ENCODE measurements at regions not wholly inside any gene's neighbourhood (a gene's known extent, or its start where the extent isn't known, plus 50 kb on each side); places are given as distances from the start of the nearest gene placed in this dataset.

DNA sequence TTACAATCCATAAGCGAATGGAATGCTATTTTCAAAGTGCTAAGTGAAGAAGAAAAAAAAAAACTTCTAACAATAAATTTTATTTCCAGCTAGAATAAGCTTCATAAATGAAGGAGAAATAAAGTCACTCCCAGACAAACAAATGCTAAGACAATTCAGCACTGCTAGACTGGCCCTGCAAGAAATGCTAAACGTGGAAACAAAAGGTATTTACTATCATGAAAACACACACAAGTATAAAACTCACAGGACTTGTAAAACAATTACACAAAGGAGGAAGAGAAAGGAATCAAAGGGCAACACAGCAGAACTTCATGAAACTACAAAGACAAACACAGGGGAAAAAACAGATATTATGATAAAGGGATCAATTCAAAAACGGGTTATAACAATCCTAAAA, 85.8 kb upstream of the NELL2 start:
- Histone ChIP-seq H3K4me2 (ENCODE audit: low read length, poor library complexity, severe bottlenecking) (no peak overlapping the region), H3K79me1 (replicated peaks; ENCODE audit: low read length, poor library complexity, severe bottlenecking) (no peaks in the 10 kb centered on the region), H2AK5ac (ENCODE audit: low read length, severe bottlenecking) (no peak overlapping the region), H3K9me3 (ENCODE audit: control insufficient read depth, low read length) (peaks cover 3% of the 10 kb centered on the region), H3K27me3 (ENCODE audit: control insufficient read depth in 1 of 2, insufficient read depth in 1 of 2, low read length in 2 of 2) (no peaks in the 10 kb centered on the region), H3K4me3 (ENCODE audit: insufficient read depth in 1 of 2, low read depth in 1 of 2, low read length in 2 of 2) (no peak overlapping the region), H4K91ac (ENCODE audit: low read length) (no peak overlapping the region), H2BK15ac (ENCODE audit: low read depth, poor library complexity, severe bottlenecking) (no peak overlapping the region), H2BK120ac (ENCODE audit: low read depth, low read length) (no peak overlapping the region), H2BK12ac (ENCODE audit: low read length in 2 of 2) (no peak overlapping the region), H3K14ac (ENCODE audit: low read length in 2 of 2) (no peak overlapping the region), H3K23ac (ENCODE audit: low read length in 2 of 2) (no peak overlapping the region), H3K4me1 (ENCODE audit: control insufficient read depth, insufficient read depth, low read depth, low read length) (no peaks in the 10 kb centered on the region), H2AFZ (ENCODE audit: low read depth, low read length) (no peak overlapping the region), H3K18ac (ENCODE audit: low read depth in 1 of 2, low read length in 2 of 2) (no peak overlapping the region), H3K4ac (ENCODE audit: low read depth in 1 of 2, low read length in 2 of 2) (no peak overlapping the region), H3K27ac (ENCODE audit: low read length, poor library complexity, severe bottlenecking) (no peak overlapping the region), H3K36me3 (ENCODE audit: control insufficient read depth in 1 of 2, insufficient read depth in 2 of 2, low read depth in 1 of 2, low read length in 2 of 2) (no peaks in the 10 kb centered on the region), H4K8ac (ENCODE audit: low read length) (no peak overlapping the region), H2BK5ac (ENCODE audit: low read depth, low read length, poor library complexity, severe bottlenecking) (no peak overlapping the region), H3K9ac (ENCODE audit: low read length) (no peak overlapping the region)
- 33% methylated on average over 1 of the region's 3 CpGs for WGBS
- no peak for DNase-seq

DNA sequence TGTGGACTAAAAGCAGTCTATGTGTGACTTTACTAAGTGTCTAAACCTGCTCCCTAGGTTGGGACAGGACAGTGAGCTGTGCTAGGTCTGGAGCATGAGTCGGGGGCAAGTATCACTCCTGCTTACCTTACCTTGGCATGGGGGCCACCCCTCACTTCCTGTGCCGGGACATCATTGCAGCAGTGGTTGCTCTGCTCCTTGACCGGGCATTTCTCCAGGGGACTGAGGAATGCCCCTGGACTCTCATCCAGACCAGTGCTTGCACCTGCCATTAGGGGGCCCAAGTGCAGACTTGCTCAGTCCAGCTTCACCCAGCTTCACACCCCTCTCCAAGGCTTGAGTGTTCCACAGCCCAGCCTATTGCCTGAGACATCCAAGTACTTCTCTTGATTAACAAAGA, 84.7 kb upstream of the NELL2 start:
- H2AFZ ChIP-seq (ENCODE audit: low read depth, low read length): no peak overlapping the region
- H3K4me3 ChIP-seq (ENCODE audit: insufficient read depth in 1 of 2, low read depth in 1 of 2, low read length in 2 of 2): no peak overlapping the region
- no peak overlapping the region for H3K9ac ChIP-seq (ENCODE audit: low read length)

DNA sequence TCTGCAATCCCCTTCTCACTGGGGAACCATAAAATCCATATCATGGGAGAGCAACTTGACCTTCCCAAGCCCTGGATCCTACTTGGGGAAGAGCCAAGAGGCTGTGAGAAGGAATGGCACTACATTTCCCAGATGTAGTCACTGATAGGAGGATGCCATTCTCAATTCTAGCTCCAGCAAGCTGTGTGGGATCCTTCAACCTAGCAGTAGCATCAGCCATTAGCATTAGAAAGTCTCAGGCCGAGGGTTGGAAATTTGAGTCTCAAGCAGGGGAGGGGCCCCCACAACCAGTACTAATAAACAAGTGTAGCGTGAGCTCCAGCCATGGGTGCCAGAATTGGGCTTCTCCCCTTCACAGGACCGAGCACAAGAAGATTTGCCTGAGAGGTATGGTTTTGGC, 84.3 kb upstream of the NELL2 start:
- no peak overlapping the region for H3K27ac ChIP-seq (ENCODE audit: low read length, poor library complexity, severe bottlenecking)
- no peak overlapping the region for H3K14ac ChIP-seq (ENCODE audit: low read length in 2 of 2)
- 70% methylated on average over 3 of the region's 3 CpGs for WGBS
- no peak overlapping the region for H3K18ac ChIP-seq (ENCODE audit: low read depth in 1 of 2, low read length in 2 of 2)
- H2BK15ac ChIP-seq (ENCODE audit: low read depth, poor library complexity, severe bottlenecking): no peak overlapping the region
- H2BK5ac ChIP-seq (ENCODE audit: low read depth, low read length, poor library complexity, severe bottlenecking): no peak overlapping the region
- no peak overlapping the region for H2AFZ ChIP-seq (ENCODE audit: low read depth, low read length)
- no peak overlapping the region for H4K91ac ChIP-seq (ENCODE audit: low read length)
- H4K8ac ChIP-seq (ENCODE audit: low read length): no peak overlapping the region
- no peak overlapping the region for H3K4me2 ChIP-seq (ENCODE audit: low read length, poor library complexity, severe bottlenecking)
- no peaks in the 10 kb centered on the region for H3K27me3 ChIP-seq (ENCODE audit: control insufficient read depth in 1 of 2, insufficient read depth in 1 of 2, low read length in 2 of 2)
- no peaks in the 10 kb centered on the region for H3K79me1 ChIP-seq (replicated peaks; ENCODE audit: low read length, poor library complexity, severe bottlenecking)
- no peak overlapping the region for H3K4me3 ChIP-seq (ENCODE audit: insufficient read depth in 1 of 2, low read depth in 1 of 2, low read length in 2 of 2)
- DNase-seq: no peak
- peaks cover 3% of the 10 kb centered on the region for H3K9me3 ChIP-seq (ENCODE audit: control insufficient read depth, low read length)
- H3K4me1 ChIP-seq (ENCODE audit: control insufficient read depth, insufficient read depth, low read depth, low read length): no peaks in the 10 kb centered on the region
- H2BK120ac ChIP-seq (ENCODE audit: low read depth, low read length): no peak overlapping the region
- no peak overlapping the region for H3K4ac ChIP-seq (ENCODE audit: low read depth in 1 of 2, low read length in 2 of 2)
- H2AK5ac ChIP-seq (ENCODE audit: low read length, severe bottlenecking): no peak overlapping the region
- no peak overlapping the region for H3K9ac ChIP-seq (ENCODE audit: low read length)
- H3K36me3 ChIP-seq (ENCODE audit: control insufficient read depth in 1 of 2, insufficient read depth in 2 of 2, low read depth in 1 of 2, low read length in 2 of 2): no peaks in the 10 kb centered on the region
- no peak overlapping the region for H2BK12ac ChIP-seq (ENCODE audit: low read length in 2 of 2)
- H3K23ac ChIP-seq (ENCODE audit: low read length in 2 of 2): no peak overlapping the region

More for the DNA sequence above, 84.7 kb upstream of the NELL2 start:
- Histone ChIP-seq H2BK120ac (ENCODE audit: low read depth, low read length) (no peak overlapping the region), H2BK5ac (ENCODE audit: low read depth, low read length, poor library complexity, severe bottlenecking) (no peak overlapping the region), H3K4me1 (ENCODE audit: control insufficient read depth, insufficient read depth, low read depth, low read length) (no peaks in the 10 kb centered on the region), H3K4ac (ENCODE audit: low read depth in 1 of 2, low read length in 2 of 2) (no peak overlapping the region), H3K23ac (ENCODE audit: low read length in 2 of 2) (no peak overlapping the region), H3K14ac (ENCODE audit: low read length in 2 of 2) (no peak overlapping the region), H3K9me3 (ENCODE audit: control insufficient read depth, low read length) (peaks cover 3% of the 10 kb centered on the region), H3K18ac (ENCODE audit: low read depth in 1 of 2, low read length in 2 of 2) (no peak overlapping the region), H2BK15ac (ENCODE audit: low read depth, poor library complexity, severe bottlenecking) (no peak overlapping the region), H4K8ac (ENCODE audit: low read length) (no peak overlapping the region), H3K4me2 (ENCODE audit: low read length, poor library complexity, severe bottlenecking) (no peak overlapping the region), H3K27me3 (ENCODE audit: control insufficient read depth in 1 of 2, insufficient read depth in 1 of 2, low read length in 2 of 2) (no peaks in the 10 kb centered on the region), H3K79me1 (replicated peaks; ENCODE audit: low read length, poor library complexity, severe bottlenecking) (no peaks in the 10 kb centered on the region), H3K36me3 (ENCODE audit: control insufficient read depth in 1 of 2, insufficient read depth in 2 of 2, low read depth in 1 of 2, low read length in 2 of 2) (no peaks in the 10 kb centered on the region), H2AK5ac (ENCODE audit: low read length, severe bottlenecking) (no peak overlapping the region), H4K91ac (ENCODE audit: low read length) (no peak overlapping the region), H3K27ac (ENCODE audit: low read length, poor library complexity, severe bottlenecking) (no peak overlapping the region), H2BK12ac (ENCODE audit: low read length in 2 of 2) (no peak overlapping the region)
- DNase-seq: no peak
- 80% methylated on average over 3 of the region's 3 CpGs for WGBS

GRCh38 chr12:44947163-44947562, 71.0 kb upstream of the NELL2 start:
- Histone ChIP-seq H3K9me3 (ENCODE audit: control insufficient read depth, low read length) (no peaks in the 10 kb centered on the region), H3K79me1 (replicated peaks; ENCODE audit: low read length, poor library complexity, severe bottlenecking) (no peaks in the 10 kb centered on the region), H2AK5ac (ENCODE audit: low read length, severe bottlenecking) (no peak overlapping the region), H3K4ac (ENCODE audit: low read depth in 1 of 2, low read length in 2 of 2) (no peak overlapping the region), H2BK5ac (ENCODE audit: low read depth, low read length, poor library complexity, severe bottlenecking) (no peak overlapping the region), H3K4me3 (ENCODE audit: insufficient read depth in 1 of 2, low read depth in 1 of 2, low read length in 2 of 2) (no peak overlapping the region), H3K23ac (ENCODE audit: low read length in 2 of 2) (no peak overlapping the region), H2BK120ac (ENCODE audit: low read depth, low read length) (no peak overlapping the region), H2BK12ac (ENCODE audit: low read length in 2 of 2) (no peak overlapping the region), H4K8ac (ENCODE audit: low read length) (no peak overlapping the region), H3K27ac (ENCODE audit: low read length, poor library complexity, severe bottlenecking) (no peak overlapping the region), H3K36me3 (ENCODE audit: control insufficient read depth in 1 of 2, insufficient read depth in 2 of 2, low read depth in 1 of 2, low read length in 2 of 2) (no peaks in the 10 kb centered on the region), H3K4me2 (ENCODE audit: low read length, poor library complexity, severe bottlenecking) (no peak overlapping the region), H3K27me3 (ENCODE audit: control insufficient read depth in 1 of 2, insufficient read depth in 1 of 2, low read length in 2 of 2) (peaks cover 0 to 4% of the 10 kb centered on the region in 2 experiments), H3K14ac (ENCODE audit: low read length in 2 of 2) (no peak overlapping the region), H4K91ac (ENCODE audit: low read length) (no peak overlapping the region), H2BK15ac (ENCODE audit: low read depth, poor library complexity, severe bottlenecking) (no peak overlapping the region), H3K9ac (ENCODE audit: low read length) (no peak overlapping the region), H3K4me1 (ENCODE audit: control insufficient read depth, insufficient read depth, low read depth, low read length) (no peaks in the 10 kb centered on the region), H2AFZ (ENCODE audit: low read depth, low read length) (no peak overlapping the region), H3K18ac (ENCODE audit: low read depth in 1 of 2, low read length in 2 of 2) (no peak overlapping the region)
- 60% methylated on average over 1 of the region's 1 CpG for WGBS
- no peak for DNase-seq
